DOHH2 (cell line): ENCODE measurements at regions not wholly inside any gene's neighbourhood (a gene's known extent, or its start where the extent isn't known, plus 50 kb on each side); places are given as distances from the start of the nearest gene placed in this dataset.

Source experiments
- H3F3A ChIP-seq: fragments of 200-600 bp; sonication (generic), shearing (Covaris generic); 2 replicates; pipeline ENCODE4 v1.6.0; 2016; ENCODE audit warnings: antibody characterized with exemption, mild to moderate bottlenecking; ENCODE audit not compliant: control insufficient read depth, insufficient read depth
- H3K27ac ChIP-seq: fragments of 200-600 bp; sonication (generic); 2 replicates; pipeline ENCODE4 v1.5.1; 2014; ENCODE audit warnings: low read depth, mild to moderate bottlenecking, low read length, moderate library complexity
- H3K27me3 ChIP-seq: fragments of 200-600 bp; sonication (generic); 2 replicates; pipeline ENCODE4 v1.6.1; 2014; ENCODE audit warnings: mild to moderate bottlenecking, low read length, mixed read lengths; ENCODE audit not compliant: control insufficient read depth
- H3K36me3 ChIP-seq: fragments of 200-600 bp; sonication (generic); 2 replicates; pipeline ENCODE4 v1.6.1; 2014; ENCODE audit warnings: mild to moderate bottlenecking, low read length, moderate library complexity, mixed read lengths; ENCODE audit not compliant: control insufficient read depth
- H3K4me1 ChIP-seq: fragments of 200-600 bp; sonication (generic); 2 replicates; pipeline ENCODE4 v1.6.1; 2014; ENCODE audit warnings: mild to moderate bottlenecking, low read length, mixed read lengths; ENCODE audit not compliant: control insufficient read depth
- H3K4me2 ChIP-seq: fragments of 200-600 bp; sonication (generic); 2 replicates; pipeline ENCODE4 v1.6.0; 2014; ENCODE audit warnings: mild to moderate bottlenecking, low read length, moderate library complexity
- H3K4me3 ChIP-seq: fragments of 200-600 bp; sonication (generic); 2 replicates; pipeline ENCODE4 v1.5.1; 2014; ENCODE audit warnings: mild to moderate bottlenecking, low read length, mixed read lengths
- H3K79me2 ChIP-seq: fragments of 200-600 bp; sonication (generic); 2 replicates; pipeline ENCODE4 v1.6.1; 2014; ENCODE audit warnings: mild to moderate bottlenecking, low read length, mixed read lengths; ENCODE audit not compliant: control insufficient read depth
- H3K9me2 ChIP-seq: fragments of 200-600 bp; sonication (generic); replicated peaks from 2 replicates; pipeline ENCODE4 v1.6.1; 2014; ENCODE audit warnings: mild to moderate bottlenecking, low read length, mixed read lengths; ENCODE audit not compliant: control insufficient read depth
- H3K9me3 ChIP-seq: fragments of 200-600 bp; sonication (generic); 2 replicates; pipeline ENCODE4 v1.6.1; 2014; ENCODE audit warnings: antibody characterized with exemption, low read length, mixed read lengths; ENCODE audit not compliant: control insufficient read depth, insufficient read depth
- H4K20me1 ChIP-seq: fragments of 200-600 bp; sonication (generic); 2 replicates; pipeline ENCODE4 v1.6.0; 2014; ENCODE audit warnings: low read depth, mild to moderate bottlenecking, antibody characterized with exemption, low read length, moderate library complexity; ENCODE audit not compliant: control insufficient read depth, insufficient read depth
- EZH2phosphoT487 ChIP-seq: fragments of 200-600 bp; sonication (generic); IDR thresholded peaks from 2 replicates; pipeline ENCODE4 v1.6.1; 2017; ENCODE audit warnings: borderline replicate concordance, mild to moderate bottlenecking, antibody characterized with exemption, low read length, moderate library complexity, mixed read lengths
- TF ChIP-seq, protein P1 (sequence below): fragments of 200-600 bp; sonication (generic); IDR thresholded peaks from one replicate; pipeline ENCODE4 v1.5.1; 2014; ENCODE audit warnings: antibody characterized with exemption, mild to moderate bottlenecking, low read depth, low read length; ENCODE audit not compliant: poor library complexity, severe bottlenecking

DNA sequence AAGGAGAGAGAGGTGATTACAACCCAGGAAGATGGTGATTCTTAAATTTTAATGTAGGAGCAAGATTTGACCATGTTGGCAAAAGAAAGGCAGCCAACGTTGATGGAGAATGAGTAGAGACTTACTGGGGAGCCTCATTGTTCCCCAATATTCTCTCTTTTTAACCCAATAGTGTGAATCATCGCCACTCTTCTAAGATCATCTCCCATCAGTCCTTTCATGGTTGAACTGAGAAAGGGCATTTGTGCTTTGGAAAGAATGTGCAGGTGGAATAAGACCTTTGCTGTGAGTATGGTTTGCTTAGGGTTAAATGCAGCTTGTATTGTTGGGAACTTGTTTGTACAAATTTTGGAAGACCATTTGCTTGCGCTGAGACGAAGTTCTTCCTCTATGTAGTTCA is 231.0 kb downstream of the TBXT start:
- H3K9me3 ChIP-seq = no peaks in the 10 kb centered on the region
- H3K9me2 ChIP-seq = no peaks in the 10 kb centered on the region
- TF ChIP-seq, protein P1, sequence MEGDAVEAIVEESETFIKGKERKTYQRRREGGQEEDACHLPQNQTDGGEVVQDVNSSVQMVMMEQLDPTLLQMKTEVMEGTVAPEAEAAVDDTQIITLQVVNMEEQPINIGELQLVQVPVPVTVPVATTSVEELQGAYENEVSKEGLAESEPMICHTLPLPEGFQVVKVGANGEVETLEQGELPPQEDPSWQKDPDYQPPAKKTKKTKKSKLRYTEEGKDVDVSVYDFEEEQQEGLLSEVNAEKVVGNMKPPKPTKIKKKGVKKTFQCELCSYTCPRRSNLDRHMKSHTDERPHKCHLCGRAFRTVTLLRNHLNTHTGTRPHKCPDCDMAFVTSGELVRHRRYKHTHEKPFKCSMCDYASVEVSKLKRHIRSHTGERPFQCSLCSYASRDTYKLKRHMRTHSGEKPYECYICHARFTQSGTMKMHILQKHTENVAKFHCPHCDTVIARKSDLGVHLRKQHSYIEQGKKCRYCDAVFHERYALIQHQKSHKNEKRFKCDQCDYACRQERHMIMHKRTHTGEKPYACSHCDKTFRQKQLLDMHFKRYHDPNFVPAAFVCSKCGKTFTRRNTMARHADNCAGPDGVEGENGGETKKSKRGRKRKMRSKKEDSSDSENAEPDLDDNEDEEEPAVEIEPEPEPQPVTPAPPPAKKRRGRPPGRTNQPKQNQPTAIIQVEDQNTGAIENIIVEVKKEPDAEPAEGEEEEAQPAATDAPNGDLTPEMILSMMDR = no peak
- TF ChIP-seq EZH2phosphoT487 = no peak
- no peaks in the 10 kb centered on the region for H3F3A ChIP-seq
- no peak overlapping the region for H3K4me3 ChIP-seq
- H3K4me2 ChIP-seq = no peak overlapping the region
- H3K36me3 ChIP-seq = no peaks in the 10 kb centered on the region
- H3K27ac ChIP-seq = no peak overlapping the region
- H3K27me3 ChIP-seq = peaks cover 2% of the 10 kb centered on the region; the same call in 1 of the 2 replicates
- no peaks in the 10 kb centered on the region for H3K4me1 ChIP-seq
- H4K20me1 ChIP-seq = no peaks in the 10 kb centered on the region
- no peaks in the 10 kb centered on the region for H3K79me2 ChIP-seq

DNA sequence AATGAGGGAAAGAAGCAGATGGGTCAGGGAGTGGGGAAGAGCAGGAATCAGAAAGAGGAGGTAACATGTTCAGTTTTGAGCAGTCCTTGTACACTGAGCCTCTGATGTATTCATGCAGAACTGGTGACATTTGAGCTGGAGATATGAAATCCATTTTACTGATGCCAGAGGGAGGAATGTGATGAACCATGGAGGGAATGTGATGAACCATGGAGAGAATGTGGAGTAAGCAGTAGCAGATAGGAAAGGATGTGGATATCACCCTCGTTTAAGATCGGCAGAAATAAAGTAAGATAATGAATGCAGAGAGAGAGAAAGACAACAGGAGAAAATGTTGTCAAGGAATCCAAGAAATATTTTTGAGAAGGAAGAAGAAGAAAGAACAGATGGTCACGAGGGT is 231.6 kb downstream of the TBXT start:
- Histone ChIP-seq H3K79me2 (no peaks in the 10 kb centered on the region), H3K27me3 (peaks cover 2% of the 10 kb centered on the region; the same call in 1 of the 2 replicates), H3K9me3 (no peaks in the 10 kb centered on the region), H3K4me3 (no peak overlapping the region), H4K20me1 (no peaks in the 10 kb centered on the region), H3F3A (no peaks in the 10 kb centered on the region), H3K9me2 (no peaks in the 10 kb centered on the region), H3K27ac (no peak overlapping the region), H3K4me2 (no peak overlapping the region), H3K36me3 (no peaks in the 10 kb centered on the region), H3K4me1 (no peaks in the 10 kb centered on the region)
- TF ChIP-seq, protein P1 = no peak
- no peak for TF ChIP-seq EZH2phosphoT487

DNA sequence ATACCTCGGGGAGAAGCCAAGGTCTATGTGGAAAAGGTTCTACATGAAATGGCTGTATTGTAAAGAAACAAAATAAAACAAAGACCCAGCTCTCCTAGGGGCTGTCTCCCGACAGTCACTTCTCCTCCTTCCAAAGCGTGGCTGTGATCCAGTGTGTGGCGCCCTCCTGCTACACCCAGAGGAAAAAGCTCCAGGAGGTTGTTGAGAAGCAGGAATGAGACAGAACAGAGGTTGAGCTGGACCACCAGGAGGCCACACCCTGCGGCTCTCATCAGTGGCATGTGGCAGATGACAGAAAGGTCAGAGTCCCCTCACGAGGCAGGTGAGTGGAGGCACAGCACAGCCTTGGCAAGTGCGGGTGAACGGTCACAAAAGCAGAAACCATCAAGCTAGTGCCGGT is 236.0 kb downstream of the TBXT start:
- Histone ChIP-seq H3K27ac (no peak overlapping the region), H3K79me2 (no peaks in the 10 kb centered on the region), H3K4me2 (no peak overlapping the region), H3K9me2 (no peaks in the 10 kb centered on the region), H3K4me1 (no peaks in the 10 kb centered on the region), H3K9me3 (no peaks in the 10 kb centered on the region), H3K36me3 (no peaks in the 10 kb centered on the region), H3K27me3 (no peaks in the 10 kb centered on the region), H3F3A (no peaks in the 10 kb centered on the region), H4K20me1 (no peaks in the 10 kb centered on the region), H3K4me3 (no peak overlapping the region)
- TF ChIP-seq, protein P1 = no peak
- TF ChIP-seq EZH2phosphoT487 = no peak

DNA sequence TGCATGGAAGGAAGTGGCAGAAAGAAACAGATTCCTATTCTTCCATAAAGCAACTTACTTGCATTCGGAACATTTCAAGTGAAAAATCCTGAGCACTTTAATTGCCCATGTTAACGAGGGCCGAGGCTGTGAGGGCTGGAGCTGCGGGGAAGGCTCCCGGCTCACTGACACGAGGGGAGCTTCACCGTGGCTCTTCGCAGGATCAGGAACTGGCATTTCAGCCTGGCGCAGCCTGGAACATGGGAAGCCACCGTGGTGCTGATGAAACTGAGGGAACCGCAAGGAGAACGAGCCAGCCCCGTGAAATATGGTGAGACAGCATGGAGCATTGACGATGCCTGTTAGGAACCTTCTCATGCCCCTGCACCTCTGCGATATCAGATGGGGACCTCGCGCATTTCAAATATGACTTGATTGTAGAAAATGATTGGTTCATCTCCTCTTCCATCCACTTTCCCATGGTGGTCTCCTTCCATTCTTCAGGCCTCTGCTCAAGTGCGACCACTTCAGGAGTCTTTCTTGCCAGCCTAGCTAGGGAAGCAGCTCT is 236.9 kb downstream of the TBXT start:
- H3K9me3 ChIP-seq = no peaks in the 10 kb centered on the region
- H3K27ac ChIP-seq = no peak overlapping the region
- H3K9me2 ChIP-seq = no peaks in the 10 kb centered on the region
- H3K36me3 ChIP-seq = no peaks in the 10 kb centered on the region
- no peaks in the 10 kb centered on the region for H3F3A ChIP-seq
- no peak overlapping the region for H3K4me2 ChIP-seq
- H3K4me1 ChIP-seq = no peaks in the 10 kb centered on the region
- no peak for TF ChIP-seq EZH2phosphoT487
- TF ChIP-seq, protein P1 = no peak
- H3K27me3 ChIP-seq = no peaks in the 10 kb centered on the region
- no peaks in the 10 kb centered on the region for H3K79me2 ChIP-seq
- no peaks in the 10 kb centered on the region for H4K20me1 ChIP-seq
- no peak overlapping the region for H3K4me3 ChIP-seq
